DMS53 treated with DMSO at 0.1 percent for 48 hours (cell line): ENCODE measurements at regions not wholly inside any gene's neighbourhood (a gene's known extent, or its start where the extent isn't known, plus 50 kb on each side); places are given as distances from the start of the nearest gene placed in this dataset.
"Not testable (repeated sequence)": the region's sequence is repeated elsewhere in the genome, so short reads cannot be mapped to it uniquely, and the experiment has no call there.

ENCODE experiments used
- DNase-seq: peaks from one replicate; lab custom pipeline; 2025; ENCODE audit not compliant: unreplicated experiment; lab: John Stamatoyannopoulos, UW

GRCh38 chr15:99481951-99482230 is 83.9 kb upstream of the MEF2A start:
- DNase-seq: no peak

- DNase-seq: no peak
Observed at GRCh38 chr15:99482993-99483392, 82.8 kb upstream of the MEF2A start.

GRCh38 chr15:99485153-99485961 is 80.4 kb upstream of the MEF2A start:
- no peak for DNase-seq

- DNase-seq: no peak
Observed at GRCh38 chr15:99485992-99486370, 79.8 kb upstream of the MEF2A start.

- no peak for DNase-seq
Observed at GRCh38 chr15:99486371-99487336, 79.1 kb upstream of the MEF2A start.

GRCh38 chr15:99487337-99487730 is 78.5 kb upstream of the MEF2A start:
- no peak for DNase-seq

- DNase-seq: no peak
Observed at GRCh38 chr15:99492275-99492674, 73.5 kb upstream of the MEF2A start.

GRCh38 chr15:99492716-99493115 is 73.1 kb upstream of the MEF2A start:
- DNase-seq: no peak

GRCh38 chr15:99493461-99493860 is 72.3 kb upstream of the MEF2A start:
- DNase-seq: no peak

- not testable (repeated sequence) for DNase-seq
Observed at GRCh38 chr15:99494536-99495233, 71.1 kb upstream of the MEF2A start.

GRCh38 chr15:99495430-99496301 is 70.1 kb upstream of the MEF2A start:
- DNase-seq: no peak

GRCh38 chr15:99496302-99496629 is 69.5 kb upstream of the MEF2A start:
- DNase-seq: no peak

GRCh38 chr15:99502182-99502581 is 63.6 kb upstream of the MEF2A start:
- DNase-seq: no peak

GRCh38 chr15:99502661-99503060 is 63.1 kb upstream of the MEF2A start:
- DNase-seq: no peak

GRCh38 chr15:99503411-99503810 is 62.4 kb upstream of the MEF2A start:
- no peak for DNase-seq

GRCh38 chr15:99504071-99504822 is 61.5 kb upstream of the MEF2A start:
- no peak for DNase-seq

- DNase-seq: no peak
Observed at GRCh38 chr15:99504823-99505551, 60.8 kb upstream of the MEF2A start.

GRCh38 chr15:99506399-99506798 is 59.4 kb upstream of the MEF2A start:
- no peak for DNase-seq

- DNase-seq: no peak
Observed at GRCh38 chr15:99507016-99507503, 58.7 kb upstream of the MEF2A start.
